ENCODE measurements at regions not wholly inside any gene's neighbourhood (a gene's known extent, or its start where the extent isn't known, plus 50 kb on each side); places are given as distances from the start of the nearest gene placed in this dataset.

GRCh38 chr17:13395862-13396261 lies 205.9 kb downstream of the HS3ST3A1 start:
- no peaks in the 10 kb centered on the region for H3K27me3 ChIP-seq (ENCODE audit: insufficient read depth)
- H3K27ac Mint-ChIP-seq: no peak overlapping the region
- no peak overlapping the region for H3K27ac ChIP-seq (ENCODE audit: low read depth)
- H3K4me3 Mint-ChIP-seq: no peak overlapping the region
- peaks cover 4% of the 10 kb centered on the region for H3K27me3 Mint-ChIP-seq (ENCODE audit: insufficient read depth, low read depth, poor library complexity)
- H3K4me1 Mint-ChIP-seq: peaks cover 3% of the 10 kb centered on the region; the same call in 1 of the 3 replicates
- ATAC-seq (no peak), DNase-seq (ENCODE audit: low spot score) (no peak)
- no peaks in the 10 kb centered on the region for H3F3A ChIP-seq (replicated peaks; ENCODE audit: low read depth)
- H3K36me3 Mint-ChIP-seq (ENCODE audit: low read depth): no peaks in the 10 kb centered on the region
- H3K36me3 ChIP-seq (ENCODE audit: insufficient read depth): no peaks in the 10 kb centered on the region
- H3K4me2 ChIP-seq: no peak overlapping the region
- TF ChIP-seq ZNF331 (CRISPR knock-in tag; IDR thresholded peaks at IDR 0.05; ENCODE audit: low read depth): no peak
- TF ChIP-seq EZH2 (IDR thresholded peaks at IDR 0.05; ENCODE audit: low read depth, unreplicated experiment): no peak
- no peak for TF ChIP-seq STAT1 (IDR thresholded peaks at IDR 0.05; ENCODE audit: unreplicated experiment)
- H3K9me3 Mint-ChIP-seq: no peaks in the 10 kb centered on the region
- H3K79me2 ChIP-seq (replicated peaks; ENCODE audit: insufficient read depth): no peaks in the 10 kb centered on the region
- H3K4me3 ChIP-seq: no peak overlapping the region
- H3K9me2 ChIP-seq (ENCODE audit: insufficient read depth): peaks cover 2% of the 10 kb centered on the region
- no peaks in the 10 kb centered on the region for H4K20me1 ChIP-seq (replicated peaks; ENCODE audit: insufficient read depth)
- H3K4me1 ChIP-seq (ENCODE audit: insufficient read depth): peaks cover 3% of the 10 kb centered on the region; the same call in 1 of the 2 replicates
- peak overlapping the region; percentile 82 for H2AFZ ChIP-seq

DNA sequence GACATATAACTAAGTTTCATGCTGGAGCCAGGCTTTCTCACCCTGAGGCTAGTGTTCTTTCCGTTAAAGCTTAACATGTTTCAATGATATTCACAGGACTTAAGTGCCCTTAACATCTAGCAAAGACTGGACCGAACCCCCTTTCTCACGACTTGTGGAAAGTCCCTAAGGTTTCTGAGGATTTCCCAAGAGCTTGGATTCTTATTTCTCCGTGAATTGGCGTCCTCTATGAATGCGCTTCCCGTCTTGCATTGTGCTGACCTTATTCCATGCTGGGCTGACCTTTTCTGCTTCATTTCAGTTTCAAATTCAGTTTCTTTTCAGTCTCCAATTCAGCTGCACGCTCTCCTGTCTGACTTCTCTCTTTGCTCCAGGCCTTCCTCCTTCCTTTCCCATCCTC lies 206.4 kb downstream of the HS3ST3A1 start:
- Histone ChIP-seq H3K27me3 (ENCODE audit: insufficient read depth) (no peaks in the 10 kb centered on the region), H3K9me2 (ENCODE audit: insufficient read depth) (peaks cover 2% of the 10 kb centered on the region), H4K20me1 (replicated peaks; ENCODE audit: insufficient read depth) (no peaks in the 10 kb centered on the region), H3K4me3 (no peak overlapping the region), H3F3A (replicated peaks; ENCODE audit: low read depth) (no peaks in the 10 kb centered on the region), H2AFZ (peak overlapping the region; percentile 82), H3K27ac (ENCODE audit: low read depth) (no peak overlapping the region), H3K4me1 (ENCODE audit: insufficient read depth) (peaks cover 3% of the 10 kb centered on the region; the same call in 1 of the 2 replicates), H3K36me3 (ENCODE audit: insufficient read depth) (no peaks in the 10 kb centered on the region), H3K79me2 (replicated peaks; ENCODE audit: insufficient read depth) (no peaks in the 10 kb centered on the region), H3K4me2 (no peak overlapping the region)
- Mint-ChIP-seq H3K27ac (no peak overlapping the region), H3K9me3 (no peaks in the 10 kb centered on the region), H3K27me3 (ENCODE audit: insufficient read depth, low read depth, poor library complexity) (peaks cover 4% of the 10 kb centered on the region), H3K4me3 (no peak overlapping the region), H3K4me1 (peaks cover 3% of the 10 kb centered on the region; the same call in 1 of the 3 replicates), H3K36me3 (ENCODE audit: low read depth) (no peaks in the 10 kb centered on the region)
- no peak for ATAC-seq
- DNase-seq (ENCODE audit: low spot score): no peak
- TF ChIP-seq, protein P1, sequence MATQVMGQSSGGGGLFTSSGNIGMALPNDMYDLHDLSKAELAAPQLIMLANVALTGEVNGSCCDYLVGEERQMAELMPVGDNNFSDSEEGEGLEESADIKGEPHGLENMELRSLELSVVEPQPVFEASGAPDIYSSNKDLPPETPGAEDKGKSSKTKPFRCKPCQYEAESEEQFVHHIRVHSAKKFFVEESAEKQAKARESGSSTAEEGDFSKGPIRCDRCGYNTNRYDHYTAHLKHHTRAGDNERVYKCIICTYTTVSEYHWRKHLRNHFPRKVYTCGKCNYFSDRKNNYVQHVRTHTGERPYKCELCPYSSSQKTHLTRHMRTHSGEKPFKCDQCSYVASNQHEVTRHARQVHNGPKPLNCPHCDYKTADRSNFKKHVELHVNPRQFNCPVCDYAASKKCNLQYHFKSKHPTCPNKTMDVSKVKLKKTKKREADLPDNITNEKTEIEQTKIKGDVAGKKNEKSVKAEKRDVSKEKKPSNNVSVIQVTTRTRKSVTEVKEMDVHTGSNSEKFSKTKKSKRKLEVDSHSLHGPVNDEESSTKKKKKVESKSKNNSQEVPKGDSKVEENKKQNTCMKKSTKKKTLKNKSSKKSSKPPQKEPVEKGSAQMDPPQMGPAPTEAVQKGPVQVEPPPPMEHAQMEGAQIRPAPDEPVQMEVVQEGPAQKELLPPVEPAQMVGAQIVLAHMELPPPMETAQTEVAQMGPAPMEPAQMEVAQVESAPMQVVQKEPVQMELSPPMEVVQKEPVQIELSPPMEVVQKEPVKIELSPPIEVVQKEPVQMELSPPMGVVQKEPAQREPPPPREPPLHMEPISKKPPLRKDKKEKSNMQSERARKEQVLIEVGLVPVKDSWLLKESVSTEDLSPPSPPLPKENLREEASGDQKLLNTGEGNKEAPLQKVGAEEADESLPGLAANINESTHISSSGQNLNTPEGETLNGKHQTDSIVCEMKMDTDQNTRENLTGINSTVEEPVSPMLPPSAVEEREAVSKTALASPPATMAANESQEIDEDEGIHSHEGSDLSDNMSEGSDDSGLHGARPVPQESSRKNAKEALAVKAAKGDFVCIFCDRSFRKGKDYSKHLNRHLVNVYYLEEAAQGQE (IDR thresholded peaks at IDR 0.05; ENCODE audit: unreplicated experiment): no peak
- no peak for TF ChIP-seq EZH2phosphoT487 (IDR thresholded peaks at IDR 0.05; ENCODE audit: unreplicated experiment)
- TF ChIP-seq EZH2 (IDR thresholded peaks at IDR 0.05; ENCODE audit: low read depth, unreplicated experiment): no peak
- TF ChIP-seq JUNB (IDR thresholded peaks at IDR 0.05; ENCODE audit: unreplicated experiment): no peak
- no peak for TF ChIP-seq POLR2AphosphoS5 (IDR thresholded peaks at IDR 0.05; ENCODE audit: low read depth)
- TF ChIP-seq CREB1 (CRISPR knock-in tag; IDR thresholded peaks at IDR 0.05; ENCODE audit: low read depth): no peak
- no peak for TF ChIP-seq ZNF114 (CRISPR knock-in tag; IDR thresholded peaks at IDR 0.05)
- TF ChIP-seq, protein P2, sequence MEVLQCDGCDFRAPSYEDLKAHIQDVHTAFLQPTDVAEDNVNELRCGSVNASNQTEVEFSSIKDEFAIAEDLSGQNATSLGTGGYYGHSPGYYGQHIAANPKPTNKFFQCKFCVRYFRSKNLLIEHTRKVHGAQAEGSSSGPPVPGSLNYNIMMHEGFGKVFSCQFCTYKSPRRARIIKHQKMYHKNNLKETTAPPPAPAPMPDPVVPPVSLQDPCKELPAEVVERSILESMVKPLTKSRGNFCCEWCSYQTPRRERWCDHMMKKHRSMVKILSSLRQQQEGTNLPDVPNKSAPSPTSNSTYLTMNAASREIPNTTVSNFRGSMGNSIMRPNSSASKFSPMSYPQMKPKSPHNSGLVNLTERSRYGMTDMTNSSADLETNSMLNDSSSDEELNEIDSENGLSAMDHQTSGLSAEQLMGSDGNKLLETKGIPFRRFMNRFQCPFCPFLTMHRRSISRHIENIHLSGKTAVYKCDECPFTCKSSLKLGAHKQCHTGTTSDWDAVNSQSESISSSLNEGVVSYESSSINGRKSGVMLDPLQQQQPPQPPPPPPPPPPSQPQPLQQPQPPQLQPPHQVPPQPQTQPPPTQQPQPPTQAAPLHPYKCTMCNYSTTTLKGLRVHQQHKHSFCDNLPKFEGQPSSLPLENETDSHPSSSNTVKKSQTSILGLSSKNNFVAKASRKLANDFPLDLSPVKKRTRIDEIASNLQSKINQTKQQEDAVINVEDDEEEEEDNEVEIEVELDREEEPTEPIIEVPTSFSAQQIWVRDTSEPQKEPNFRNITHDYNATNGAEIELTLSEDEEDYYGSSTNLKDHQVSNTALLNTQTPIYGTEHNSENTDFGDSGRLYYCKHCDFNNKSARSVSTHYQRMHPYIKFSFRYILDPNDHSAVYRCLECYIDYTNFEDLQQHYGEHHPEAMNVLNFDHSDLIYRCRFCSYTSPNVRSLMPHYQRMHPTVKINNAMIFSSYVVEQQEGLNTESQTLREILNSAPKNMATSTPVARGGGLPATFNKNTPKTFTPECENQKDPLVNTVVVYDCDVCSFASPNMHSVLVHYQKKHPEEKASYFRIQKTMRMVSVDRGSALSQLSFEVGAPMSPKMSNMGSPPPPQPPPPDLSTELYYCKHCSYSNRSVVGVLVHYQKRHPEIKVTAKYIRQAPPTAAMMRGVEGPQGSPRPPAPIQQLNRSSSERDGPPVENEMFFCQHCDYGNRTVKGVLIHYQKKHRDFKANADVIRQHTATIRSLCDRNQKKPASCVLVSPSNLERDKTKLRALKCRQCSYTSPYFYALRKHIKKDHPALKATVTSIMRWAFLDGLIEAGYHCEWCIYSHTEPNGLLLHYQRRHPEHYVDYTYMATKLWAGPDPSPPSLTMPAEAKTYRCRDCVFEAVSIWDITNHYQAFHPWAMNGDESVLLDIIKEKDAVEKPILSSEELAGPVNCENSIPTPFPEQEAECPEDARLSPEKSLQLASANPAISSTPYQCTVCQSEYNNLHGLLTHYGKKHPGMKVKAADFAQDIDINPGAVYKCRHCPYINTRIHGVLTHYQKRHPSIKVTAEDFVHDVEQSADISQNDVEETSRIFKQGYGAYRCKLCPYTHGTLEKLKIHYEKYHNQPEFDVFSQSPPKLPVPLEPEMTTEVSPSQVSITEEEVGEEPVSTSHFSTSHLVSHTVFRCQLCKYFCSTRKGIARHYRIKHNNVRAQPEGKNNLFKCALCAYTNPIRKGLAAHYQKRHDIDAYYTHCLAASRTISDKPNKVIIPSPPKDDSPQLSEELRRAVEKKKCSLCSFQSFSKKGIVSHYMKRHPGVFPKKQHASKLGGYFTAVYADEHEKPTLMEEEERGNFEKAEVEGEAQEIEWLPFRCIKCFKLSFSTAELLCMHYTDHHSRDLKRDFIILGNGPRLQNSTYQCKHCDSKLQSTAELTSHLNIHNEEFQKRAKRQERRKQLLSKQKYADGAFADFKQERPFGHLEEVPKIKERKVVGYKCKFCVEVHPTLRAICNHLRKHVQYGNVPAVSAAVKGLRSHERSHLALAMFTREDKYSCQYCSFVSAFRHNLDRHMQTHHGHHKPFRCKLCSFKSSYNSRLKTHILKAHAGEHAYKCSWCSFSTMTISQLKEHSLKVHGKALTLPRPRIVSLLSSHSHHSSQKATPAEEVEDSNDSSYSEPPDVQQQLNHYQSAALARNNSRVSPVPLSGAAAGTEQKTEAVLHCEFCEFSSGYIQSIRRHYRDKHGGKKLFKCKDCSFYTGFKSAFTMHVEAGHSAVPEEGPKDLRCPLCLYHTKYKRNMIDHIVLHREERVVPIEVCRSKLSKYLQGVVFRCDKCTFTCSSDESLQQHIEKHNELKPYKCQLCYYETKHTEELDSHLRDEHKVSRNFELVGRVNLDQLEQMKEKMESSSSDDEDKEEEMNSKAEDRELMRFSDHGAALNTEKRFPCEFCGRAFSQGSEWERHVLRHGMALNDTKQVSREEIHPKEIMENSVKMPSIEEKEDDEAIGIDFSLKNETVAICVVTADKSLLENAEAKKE (CRISPR knock-in tag; IDR thresholded peaks at IDR 0.05): no peak
- no peak for TF ChIP-seq NANOG (IDR thresholded peaks at IDR 0.05; ENCODE audit: borderline replicate concordance)
- no peak for TF ChIP-seq STAT1 (IDR thresholded peaks at IDR 0.05; ENCODE audit: unreplicated experiment)
- no peak for TF ChIP-seq ETS1 (IDR thresholded peaks at IDR 0.05)
- no peak for TF ChIP-seq ZNF331 (CRISPR knock-in tag; IDR thresholded peaks at IDR 0.05; ENCODE audit: low read depth)
